MCF 10A (cell line): ENCODE measurements at regions not wholly inside any gene's neighbourhood (a gene's known extent, or its start where the extent isn't known, plus 50 kb on each side); places are given as distances from the start of the nearest gene placed in this dataset.

Experiments used
- BruUV-seq: library from RNA; stranded (reverse); fragments of 400-500 nt; replicated peaks from 2 replicates; lab custom pipeline; 2021; lab: Mats Ljungman, UMichigan
- CTCF ChIA-PET: fragments of 300-600 bp; sonication (Branson Sonifier 250); formaldehyde crosslinking; extraction: SDS; loops from one replicate; lab custom pipeline; 2021; ENCODE audit warnings: antibody characterized with exemption, inconsistent platforms; lab: Yijun Ruan, JAX
- POLR2A ChIA-PET: fragments of 300-600, 350-650 bp; sonication (Branson Sonifier 250); formaldehyde crosslinking; extraction: SDS; loops from one replicate; lab custom pipeline; 2020; ENCODE audit warnings: antibody characterized with exemption, inconsistent platforms; lab: Yijun Ruan, JAX
- DNase-seq: peaks from one replicate; pipeline ENCODE4 v3.0.0-alpha.2; 2018; ENCODE audit not compliant: unreplicated experiment
- H3K27ac Mint-ChIP-seq: one replicate; pipeline ENCODE4 v1.8.0; 2022; ENCODE audit warnings: mild to moderate bottlenecking, low read depth, mixed read lengths; ENCODE audit not compliant: unreplicated experiment
- H3K27me3 Mint-ChIP-seq: one replicate; pipeline ENCODE4 v1.8.0; 2022; ENCODE audit warnings: mixed read lengths; ENCODE audit not compliant: insufficient read depth, unreplicated experiment
- H3K36me3 Mint-ChIP-seq: one replicate; pipeline ENCODE4 v1.8.0; 2022; ENCODE audit warnings: mild to moderate bottlenecking, moderate library complexity, mixed read lengths; ENCODE audit not compliant: insufficient read depth, unreplicated experiment
- H3K4me1 Mint-ChIP-seq: one replicate; pipeline ENCODE4 v1.8.0; 2022; ENCODE audit warnings: mixed read lengths; ENCODE audit not compliant: insufficient read depth, unreplicated experiment
- H3K4me3 Mint-ChIP-seq: one replicate; pipeline ENCODE4 v1.8.0; 2022; ENCODE audit warnings: mild to moderate bottlenecking, moderate library complexity, mixed read lengths; ENCODE audit not compliant: unreplicated experiment
- H3K9me3 Mint-ChIP-seq: one replicate; pipeline ENCODE4 v1.8.0; 2022; ENCODE audit warnings: mixed read lengths; ENCODE audit not compliant: unreplicated experiment
- CTCF ChIP-seq: fragments of 200-600 bp; IDR thresholded peaks from one replicate; pipeline ENCODE4 v1.8.0; 2022; ENCODE audit warnings: antibody characterized with exemption, mild to moderate bottlenecking; ENCODE audit not compliant: unreplicated experiment
- intact Hi-C: fragments of 100-400 bp; cut with micrococcal nuclease; formaldehyde crosslinking; loops from 2 replicates; pipeline ENCODE4 v1.14.1; 2022

GRCh38 chr9:29006628-29007027 is 1433.3 kb upstream of the C9orf72 start:
- Mint-ChIP-seq H3K4me3 (no peak overlapping the region), H3K27ac (no peak overlapping the region), H3K27me3 (no peaks in the 10 kb centered on the region), H3K4me1 (no peaks in the 10 kb centered on the region), H3K36me3 (no peaks in the 10 kb centered on the region), H3K9me3 (peaks cover 5% of the 10 kb centered on the region)
- intact Hi-C loops = no loop called here
- no peak for TF ChIP-seq CTCF
- POLR2A ChIA-PET = no interaction called here
- BruUV-seq = no TSS peak
- CTCF ChIA-PET = no interaction called here
- DNase-seq = no peak

GRCh38 chr9:29012911-29013310 is 1439.6 kb upstream of the C9orf72 start:
- CTCF ChIA-PET = interaction anchor here (0.5 kb wide), 1 partner anchor 1303 kb away, joined by 3 read pairs; no protein-coding TSS in a partner anchor
- BruUV-seq = no TSS peak
- H3K27ac Mint-ChIP-seq = no peak overlapping the region
- H3K9me3 Mint-ChIP-seq = peaks cover 5% of the 10 kb centered on the region
- TF ChIP-seq CTCF = no peak
- H3K4me1 Mint-ChIP-seq = no peaks in the 10 kb centered on the region
- POLR2A ChIA-PET = no interaction called here
- DNase-seq = no peak
- intact Hi-C loops = no loop called here
- H3K36me3 Mint-ChIP-seq = no peaks in the 10 kb centered on the region
- no peak overlapping the region for H3K4me3 Mint-ChIP-seq
- no peaks in the 10 kb centered on the region for H3K27me3 Mint-ChIP-seq

- no TSS peak for BruUV-seq
- intact Hi-C loops = no loop called here
- H3K27me3 Mint-ChIP-seq = no peaks in the 10 kb centered on the region
- H3K4me3 Mint-ChIP-seq = no peak overlapping the region
- DNase-seq = no peak
- no peaks in the 10 kb centered on the region for H3K9me3 Mint-ChIP-seq
- CTCF ChIA-PET = interaction anchor here (0.7 kb wide), 1 partner anchor 134 kb away, joined by 4 read pairs; no protein-coding TSS in a partner anchor
- no peak for TF ChIP-seq CTCF
- no peak overlapping the region for H3K27ac Mint-ChIP-seq
- H3K36me3 Mint-ChIP-seq = no peaks in the 10 kb centered on the region
- no peaks in the 10 kb centered on the region for H3K4me1 Mint-ChIP-seq
- POLR2A ChIA-PET = no interaction called here
These were observed 1448.4 kb upstream of the C9orf72 start for GRCh38 chr9:29021632-29022031.

DNA sequence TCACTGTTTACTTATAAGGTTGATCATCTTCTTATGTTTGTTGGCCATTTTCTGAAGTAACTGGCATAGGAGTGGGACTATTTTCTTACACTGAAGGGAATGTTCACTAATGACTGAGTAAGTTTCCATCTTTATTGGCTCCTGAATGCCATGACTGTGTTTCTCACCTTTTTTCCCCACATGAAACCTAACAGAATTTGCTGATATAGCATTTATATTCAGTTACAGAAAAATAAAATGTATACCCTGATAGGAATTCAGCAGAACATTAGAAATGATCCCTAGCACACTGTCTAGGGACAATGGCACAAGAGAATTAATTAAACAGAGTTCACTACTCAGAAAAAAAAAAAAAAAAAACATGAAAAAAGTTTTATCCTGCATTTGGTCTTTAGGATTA is 1465.1 kb upstream of the C9orf72 start:
- H3K9me3 Mint-ChIP-seq = no peaks in the 10 kb centered on the region
- no peak overlapping the region for H3K4me3 Mint-ChIP-seq
- no TSS peak for BruUV-seq
- intact Hi-C loops = no loop called here
- no peak overlapping the region for H3K27ac Mint-ChIP-seq
- ChIA-PET CTCF (no interaction called here), POLR2A (no interaction called here)
- no peak for DNase-seq
- no peaks in the 10 kb centered on the region for H3K36me3 Mint-ChIP-seq
- no peak for TF ChIP-seq CTCF
- H3K27me3 Mint-ChIP-seq = no peaks in the 10 kb centered on the region
- H3K4me1 Mint-ChIP-seq = peaks cover 15% of the 10 kb centered on the region
